ENCODE measurements at regions not wholly inside any gene's neighbourhood (a gene's known extent, or its start where the extent isn't known, plus 50 kb on each side); places are given as distances from the start of the nearest gene placed in this dataset.

DNA sequence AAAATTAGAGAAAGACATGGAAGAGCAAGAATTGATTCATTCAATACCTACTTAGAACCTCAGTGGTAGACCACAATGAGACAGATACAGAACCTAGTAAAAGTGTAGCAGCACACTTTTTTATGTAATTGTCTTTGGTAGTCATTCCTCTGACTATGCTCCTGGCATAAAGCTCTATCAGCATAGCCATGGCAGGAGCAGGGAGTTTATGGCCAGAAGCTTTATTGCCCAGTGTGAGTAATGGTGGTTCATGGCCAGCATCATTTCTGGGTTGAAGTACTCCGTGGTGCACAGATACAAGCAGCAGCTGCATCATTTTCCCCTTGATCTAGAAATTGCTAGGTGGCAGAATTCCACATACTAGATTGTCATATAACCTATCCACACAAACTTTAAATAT is 352.6 kb downstream of the TBC1D4 start:
- no peak for DNase-seq

DNA sequence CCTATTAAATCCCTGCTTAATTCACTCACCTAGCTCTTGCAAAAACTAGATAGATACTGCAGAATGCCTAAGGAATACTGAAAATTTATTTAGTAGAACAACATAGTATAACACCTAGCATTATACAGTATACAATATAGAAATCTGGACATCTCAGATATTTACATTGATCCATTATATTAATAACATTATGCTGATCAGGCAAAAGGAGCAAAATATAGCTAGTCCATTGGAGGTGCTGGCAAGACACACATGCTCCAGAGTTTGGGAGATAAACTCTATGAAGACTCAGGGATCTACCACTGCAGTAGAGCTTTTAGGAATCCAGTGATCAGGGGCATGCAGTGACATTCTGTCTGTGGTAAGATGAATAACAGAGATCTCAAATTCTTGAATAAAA is 357.6 kb downstream of the TBC1D4 start:
- no peak for DNase-seq

DNA sequence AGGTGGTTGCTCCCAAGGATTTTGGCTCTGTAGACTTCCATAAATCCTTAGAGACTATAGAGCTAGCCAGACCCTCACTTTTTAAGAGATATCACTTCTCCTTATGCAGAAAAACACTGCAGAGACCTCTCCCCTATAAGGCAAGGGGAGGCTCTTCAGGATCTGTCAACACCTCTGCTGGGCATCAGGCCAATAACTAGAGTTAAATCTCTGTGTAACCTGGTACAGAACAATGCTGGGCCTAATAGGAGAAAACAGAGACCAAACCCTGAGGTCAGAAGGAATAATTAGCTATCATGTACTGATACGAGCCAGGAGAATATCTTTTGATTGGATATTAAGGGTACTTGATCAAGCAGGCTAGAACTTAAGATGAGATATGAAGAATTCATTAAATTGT is 358.5 kb downstream of the TBC1D4 start:
- no peak for DNase-seq

DNA sequence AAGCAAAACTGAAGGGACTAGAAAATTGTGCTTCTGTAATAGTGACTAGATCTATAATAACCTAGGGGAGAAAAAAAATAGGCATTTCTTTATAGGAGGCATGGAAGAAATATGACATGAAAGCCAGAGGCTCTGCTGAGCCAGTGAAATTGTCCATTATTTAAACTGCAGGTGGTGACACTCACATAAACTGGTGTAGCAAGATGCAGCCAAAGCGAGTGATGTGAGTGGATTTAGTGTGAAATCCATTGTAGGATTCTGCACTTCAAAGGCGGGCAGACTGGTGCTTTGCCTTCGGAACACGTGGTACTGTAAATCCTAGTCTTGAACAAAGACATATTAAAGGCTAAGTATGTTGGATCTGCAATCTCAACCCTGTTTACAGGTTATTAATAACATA is 361.9 kb downstream of the TBC1D4 start:
- DNase-seq = no peak

DNA sequence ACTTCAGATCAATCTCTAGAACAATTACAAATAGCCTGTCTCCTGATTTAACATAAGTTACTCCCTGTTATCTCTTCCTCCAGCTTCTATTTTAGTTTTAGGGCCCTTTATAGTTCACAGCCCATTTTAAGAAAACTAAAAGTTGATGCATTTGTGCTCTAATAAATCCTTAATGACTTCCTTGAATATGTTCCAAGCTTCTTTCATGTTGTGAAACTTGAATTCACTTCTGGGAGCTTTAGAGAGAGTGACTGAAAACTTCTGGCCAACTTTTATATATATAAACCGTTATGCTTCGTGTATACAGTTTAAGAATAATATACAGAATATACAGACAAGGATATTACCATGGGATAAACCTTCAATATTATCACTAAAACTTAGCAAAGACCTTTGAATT is 366.8 kb downstream of the TBC1D4 start:
- no peak for DNase-seq

DNA sequence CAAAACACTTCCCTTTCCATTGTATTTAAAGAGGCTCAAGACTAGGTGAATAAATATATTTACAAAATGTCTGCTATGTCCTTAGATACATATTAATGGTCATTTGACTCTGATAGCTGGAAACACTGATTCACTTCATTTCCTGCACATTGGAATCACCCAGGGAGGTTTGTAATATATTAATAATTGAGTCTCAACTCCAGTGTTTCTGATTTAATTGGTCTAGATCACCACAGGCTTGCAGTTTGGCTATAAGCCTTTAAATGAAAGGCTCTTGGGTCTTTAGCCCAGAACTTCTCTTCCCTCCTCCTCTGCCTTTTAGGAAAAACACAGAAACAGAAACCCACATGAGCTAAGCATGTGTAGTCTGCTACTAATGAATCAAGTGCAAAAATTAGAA is 378.0 kb downstream of the TBC1D4 start:
- DNase-seq = no peak

DNA sequence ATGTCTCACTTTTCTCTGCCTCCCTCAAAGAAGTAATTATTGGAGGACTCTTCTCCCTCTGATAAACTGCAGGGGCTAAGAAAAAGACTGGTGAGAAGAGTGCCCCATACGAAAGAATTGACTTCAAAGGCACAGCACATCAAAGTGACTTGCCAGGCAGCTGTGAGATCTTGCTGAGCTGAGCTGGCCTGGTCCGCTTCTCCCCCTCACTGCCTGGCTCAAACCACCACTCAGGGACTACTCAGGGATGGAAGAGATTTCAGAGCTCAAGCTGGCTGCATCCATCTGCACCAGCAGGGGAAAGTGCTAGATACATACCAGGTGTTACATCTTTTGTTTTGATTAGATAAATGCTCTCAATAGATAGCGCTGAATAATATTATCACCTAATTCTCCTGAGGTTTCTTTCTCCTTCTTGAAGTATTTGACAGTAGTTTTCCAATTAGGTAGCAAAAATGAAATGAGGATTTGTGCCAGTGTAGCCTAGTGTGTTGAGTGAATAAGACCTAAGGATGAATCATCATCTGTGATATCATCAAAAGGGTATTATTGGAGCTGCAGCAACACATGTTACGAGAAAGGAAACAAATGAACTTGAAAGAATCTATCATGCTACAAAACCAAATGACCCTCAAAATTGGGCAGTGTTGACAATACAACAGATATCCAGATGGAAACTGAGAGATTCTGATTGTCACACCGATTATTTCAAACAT is 379.8 kb downstream of the TBC1D4 start:
- DNase-seq = no peak

DNA sequence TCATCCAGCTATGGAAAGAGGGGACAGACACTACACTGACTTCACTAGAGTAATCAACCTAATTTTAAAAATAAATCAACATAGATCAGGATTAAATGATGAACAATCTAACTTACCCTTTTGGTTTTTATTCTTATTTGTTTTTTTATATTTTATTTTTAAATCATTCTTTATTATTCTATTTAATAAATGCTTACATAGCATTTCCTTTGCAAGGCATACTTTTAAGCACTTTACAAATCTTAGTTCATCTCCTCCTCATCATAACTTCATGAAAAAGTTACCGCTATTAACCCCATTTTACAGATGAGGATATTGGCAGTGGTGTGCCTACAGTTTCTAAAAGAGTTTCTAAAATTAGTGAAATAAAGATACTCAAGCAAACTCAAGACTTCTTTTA is 380.6 kb downstream of the TBC1D4 start:
- DNase-seq = no peak

DNA sequence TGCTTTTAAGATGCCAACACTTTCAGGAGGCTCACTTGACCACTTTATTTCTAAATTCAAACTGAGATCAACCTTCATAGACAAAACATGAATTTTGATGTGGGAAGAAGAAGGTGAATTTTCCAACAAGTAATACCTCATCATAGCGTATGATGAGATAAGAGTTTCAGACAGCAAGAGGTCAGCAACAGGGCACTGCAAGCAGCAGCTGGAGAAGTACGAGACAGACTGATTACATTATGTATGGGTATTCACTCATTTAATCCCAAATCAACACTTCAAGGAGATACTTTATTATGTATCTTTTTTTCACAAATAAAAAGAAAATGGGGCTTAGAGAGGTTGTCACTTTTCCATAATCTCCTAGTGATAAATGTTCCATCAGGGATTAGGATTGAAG is 389.8 kb downstream of the TBC1D4 start:
- no peak for DNase-seq

DNA sequence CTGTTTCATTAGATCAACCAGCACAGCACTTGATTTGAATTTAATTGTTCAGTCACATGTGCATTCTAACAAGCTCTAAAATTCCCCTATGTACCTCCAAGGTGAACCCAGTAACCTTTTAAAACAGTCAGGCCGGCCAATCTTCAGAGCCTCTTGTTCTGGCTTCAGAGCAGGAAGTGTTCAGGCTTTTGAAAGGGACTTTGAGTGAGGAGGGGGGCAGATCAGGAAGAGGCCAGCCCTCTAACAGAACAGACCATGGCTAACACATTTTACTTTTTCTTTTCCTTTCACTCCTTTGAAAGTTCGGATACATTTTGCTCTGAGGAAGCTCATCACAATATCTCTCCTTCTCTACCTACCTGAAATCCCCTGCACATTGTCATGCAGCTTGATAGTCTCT is 390.3 kb downstream of the TBC1D4 start:
- DNase-seq = no peak

DNA sequence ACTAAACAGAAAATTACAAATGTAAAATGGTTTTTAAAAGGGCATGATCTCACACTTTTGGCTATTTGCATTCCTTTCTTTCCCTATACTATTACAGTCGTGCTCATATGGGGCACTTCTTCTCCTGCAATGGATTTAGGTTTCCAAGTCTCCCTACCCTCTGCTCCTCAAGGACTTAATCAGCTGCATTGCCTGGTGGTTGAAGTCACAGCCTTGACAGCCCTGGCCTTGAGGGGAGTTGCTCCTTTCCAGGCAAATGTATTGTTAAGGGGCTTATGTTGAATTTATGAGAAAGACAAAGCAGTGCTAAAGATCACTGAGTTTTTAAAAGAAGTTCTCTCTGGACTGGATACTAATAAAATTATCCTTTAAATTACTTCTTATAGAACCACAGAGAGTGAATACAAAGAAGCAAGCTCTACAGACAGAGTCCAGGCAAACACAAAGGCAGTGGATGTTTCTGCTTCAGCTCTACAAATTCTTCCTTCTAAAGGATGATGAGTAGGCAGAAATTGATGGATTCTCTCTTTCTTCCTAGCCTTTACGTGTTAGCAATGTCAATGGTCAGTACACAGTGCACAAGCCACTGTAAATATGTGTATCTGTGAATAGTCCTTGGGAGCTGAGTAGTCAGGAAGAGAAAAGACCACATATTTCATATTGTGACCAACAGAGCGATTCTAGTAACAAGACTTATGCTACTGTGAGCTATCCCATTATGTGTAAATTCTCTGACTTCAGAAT is 390.9 kb downstream of the TBC1D4 start:
- no peak for DNase-seq

DNA sequence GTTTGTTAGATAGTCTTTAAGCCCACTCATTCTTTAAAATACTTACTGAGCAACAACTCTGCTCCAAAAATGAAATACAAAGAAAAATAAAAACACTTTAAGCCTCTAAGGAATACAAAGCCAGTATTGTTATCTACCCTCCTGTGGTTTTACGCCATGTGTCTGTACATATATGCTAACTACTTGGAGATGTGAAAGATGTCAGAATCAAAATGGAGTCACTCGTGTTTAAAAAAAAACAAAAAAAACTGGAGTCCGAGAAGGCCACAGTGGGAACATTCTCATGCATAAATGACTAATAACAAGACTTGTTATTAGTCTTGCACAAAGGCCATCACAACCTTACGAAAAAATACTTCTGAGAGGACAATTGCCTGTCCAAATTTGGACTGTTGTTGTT is 393.1 kb downstream of the TBC1D4 start:
- no peak for DNase-seq

DNA sequence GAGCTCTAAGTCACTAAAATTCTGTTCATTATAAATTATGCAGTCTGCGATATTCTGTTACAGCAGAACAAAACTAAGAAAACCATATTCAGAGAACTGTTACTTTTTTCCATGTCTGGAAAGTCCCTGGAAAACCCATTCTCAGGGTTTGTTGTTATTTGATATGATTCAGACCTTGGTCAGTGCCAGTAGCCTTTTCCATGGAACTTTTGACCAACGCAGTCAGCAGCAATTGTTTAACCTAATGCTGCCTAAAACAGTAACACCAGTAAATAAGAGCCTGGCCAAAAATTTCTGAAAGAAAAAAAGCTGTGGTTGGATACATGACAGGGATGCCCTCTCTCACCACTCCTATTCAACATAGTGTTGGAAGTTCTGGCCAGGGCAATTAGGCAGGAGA is 402.7 kb downstream of the TBC1D4 start:
- DNase-seq = no peak

DNA sequence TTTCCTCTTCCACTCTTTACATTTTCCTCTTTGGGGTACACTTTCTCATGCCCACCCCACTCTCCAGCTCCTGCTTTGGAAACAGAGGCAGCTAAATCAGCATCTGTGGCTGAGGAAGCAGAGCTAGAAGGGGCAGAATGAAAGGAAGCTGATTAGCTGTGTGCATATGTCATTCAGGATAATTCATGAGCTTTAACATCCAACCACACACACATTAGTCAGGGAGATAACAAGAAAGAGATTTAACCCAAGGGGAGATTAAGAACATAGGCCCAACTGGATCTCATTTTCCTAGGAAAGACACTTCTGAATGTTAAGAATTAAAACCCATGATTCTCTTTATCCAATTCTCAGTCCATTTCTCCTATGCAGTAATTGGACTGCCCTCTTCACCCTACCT is 405.5 kb downstream of the TBC1D4 start:
- no peak for DNase-seq

DNA sequence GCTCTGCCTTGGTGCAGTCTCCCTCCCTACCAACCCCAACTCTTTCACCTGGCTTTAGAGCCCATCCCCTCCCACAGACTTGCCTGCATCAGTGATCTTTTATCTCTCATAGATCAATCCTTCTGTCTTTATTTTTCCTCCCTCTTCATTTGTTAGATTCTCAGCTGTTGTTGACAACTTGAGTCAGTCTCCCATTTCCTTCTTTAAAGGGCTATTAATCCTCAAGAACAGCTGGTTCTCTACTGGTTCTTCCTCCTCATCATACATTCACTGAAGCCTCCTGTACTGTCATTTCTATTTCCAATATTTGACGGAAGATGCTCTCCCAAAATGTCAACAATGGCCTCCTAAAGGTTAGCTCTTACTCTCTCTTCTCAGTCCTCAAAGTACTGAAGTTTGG is 408.2 kb downstream of the TBC1D4 start:
- no peak for DNase-seq

DNA sequence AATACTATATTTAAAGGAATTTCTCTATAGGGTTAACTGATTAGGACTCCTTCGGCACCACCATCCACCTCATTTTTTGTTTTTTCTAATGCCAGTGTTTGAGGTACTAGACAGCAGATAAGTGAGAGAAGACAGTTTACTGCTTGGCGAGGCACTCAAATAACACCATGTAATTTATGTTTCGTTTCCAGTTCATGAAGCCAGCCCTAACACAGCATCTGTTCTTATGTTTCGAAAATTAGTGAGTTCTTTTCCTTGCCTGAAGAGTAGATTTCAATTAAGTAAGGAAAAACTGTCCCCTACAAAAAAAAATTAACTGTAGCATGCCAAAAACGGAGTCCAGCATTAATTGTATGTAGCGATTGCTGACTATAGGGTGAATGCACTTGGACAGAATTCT is 409.1 kb downstream of the TBC1D4 start:
- DNase-seq = no peak

DNA sequence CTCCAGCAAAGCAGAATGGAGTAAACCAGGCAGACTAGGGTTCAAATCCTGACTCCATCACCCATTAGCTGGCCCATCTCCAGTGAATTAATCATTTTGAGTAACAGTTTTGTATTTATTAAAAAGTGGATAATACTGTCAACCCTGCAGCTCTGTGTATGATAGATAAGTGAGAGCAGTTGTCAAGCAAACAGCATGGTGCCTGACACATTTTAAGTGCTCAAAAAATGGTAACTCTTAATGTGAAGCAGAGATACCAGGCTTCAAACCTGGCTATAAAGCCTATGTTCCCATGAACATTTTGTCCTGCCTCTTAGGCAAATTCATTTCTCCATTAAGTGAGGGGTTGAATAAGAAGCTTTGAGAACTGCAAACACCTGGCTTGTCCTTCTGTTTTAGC is 409.6 kb downstream of the TBC1D4 start:
- no peak for DNase-seq

DNA sequence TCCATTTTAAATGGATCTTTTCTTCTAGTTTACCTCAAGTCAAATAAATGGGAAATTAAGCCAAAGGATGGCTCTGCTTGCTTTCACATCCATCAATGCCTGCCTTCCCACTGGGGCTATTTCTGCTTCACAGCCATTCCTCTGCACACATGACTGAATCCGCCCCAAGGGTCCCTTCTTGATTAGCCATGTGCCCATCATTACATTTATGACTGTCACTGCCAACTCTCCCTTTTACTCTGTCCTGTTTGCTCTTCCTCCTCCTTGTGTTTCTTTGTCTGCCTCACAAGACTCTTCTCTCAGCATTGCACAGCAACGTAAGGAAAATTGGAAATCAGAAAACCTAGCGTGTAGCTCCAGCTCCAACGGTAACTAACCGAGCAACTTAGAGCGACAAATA is 410.2 kb downstream of the TBC1D4 start:
- DNase-seq = no peak

DNA sequence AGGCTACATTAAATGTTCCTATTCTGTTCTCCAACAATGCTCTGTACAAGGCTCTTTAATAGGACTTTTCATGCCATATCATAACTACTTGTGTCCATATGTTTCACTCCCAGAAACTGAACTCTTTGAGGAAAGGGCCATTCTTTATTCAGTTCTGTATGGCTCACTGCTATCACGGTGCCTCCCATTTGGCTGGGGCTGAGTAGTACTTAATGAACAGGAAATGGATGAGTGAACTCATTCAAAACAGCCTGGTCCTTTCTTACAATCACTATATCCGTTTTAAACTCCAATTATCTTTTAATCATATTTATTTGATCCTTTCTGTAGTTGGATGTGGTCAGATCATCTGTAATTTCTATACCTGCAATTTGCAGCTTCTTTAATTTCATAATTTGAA is 410.6 kb downstream of the TBC1D4 start:
- no peak for DNase-seq

DNA sequence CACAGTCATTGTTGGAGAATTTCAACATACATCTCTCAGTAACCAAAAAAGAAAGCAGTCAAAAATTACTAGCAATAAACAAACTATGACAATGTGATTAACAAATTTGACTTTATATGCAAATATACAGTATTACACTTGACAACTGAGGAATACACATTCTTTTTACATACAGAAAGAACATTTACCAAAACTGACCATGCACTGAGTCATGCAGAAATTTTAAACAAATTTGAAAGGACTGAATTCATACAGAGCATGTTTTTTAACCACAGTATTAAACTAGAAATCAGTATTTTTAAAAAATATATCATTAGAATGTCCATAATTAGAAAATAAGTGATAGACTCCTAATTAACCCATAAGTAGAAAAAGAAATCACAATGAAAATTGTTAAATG is 420.1 kb downstream of the TBC1D4 start:
- no peak for DNase-seq

DNA sequence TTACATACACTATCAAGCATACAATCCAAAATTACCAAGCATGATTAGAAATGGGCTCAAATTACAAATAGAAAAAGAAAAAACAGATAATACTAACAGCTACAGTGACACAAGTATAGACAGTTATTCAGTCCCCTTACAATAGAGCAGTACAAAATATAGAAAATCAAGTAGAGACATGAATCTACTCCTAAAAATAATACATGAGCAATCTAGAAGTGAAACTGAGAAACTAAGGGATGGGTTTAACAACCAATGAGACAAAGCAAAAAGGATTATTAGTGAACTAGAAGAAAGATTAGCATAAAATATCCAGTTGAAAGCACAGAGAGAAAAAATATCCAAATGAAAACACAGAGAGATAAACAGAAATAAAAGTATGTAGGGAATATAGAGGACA is 426.7 kb downstream of the TBC1D4 start:
- no peak for DNase-seq

DNA sequence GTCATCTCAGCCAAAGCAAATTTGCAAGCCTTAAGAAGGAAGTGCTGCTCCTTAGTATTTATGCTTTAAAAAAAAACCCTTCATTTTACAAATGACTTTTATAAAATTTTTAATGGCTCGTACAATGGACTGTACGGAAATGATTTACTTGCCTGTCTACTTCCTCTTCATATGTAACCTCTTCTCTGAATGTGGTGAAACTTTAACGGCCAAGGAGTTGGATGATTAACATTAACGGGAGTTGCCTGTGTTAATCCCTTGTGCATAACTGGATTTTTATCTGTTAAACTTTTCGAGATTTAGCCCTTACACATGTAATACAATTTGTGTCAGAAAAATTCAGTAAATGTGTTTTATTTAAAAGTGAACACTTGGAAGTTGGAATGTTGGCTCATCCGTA is 429.4 kb downstream of the TBC1D4 start:
- DNase-seq = no peak

DNA sequence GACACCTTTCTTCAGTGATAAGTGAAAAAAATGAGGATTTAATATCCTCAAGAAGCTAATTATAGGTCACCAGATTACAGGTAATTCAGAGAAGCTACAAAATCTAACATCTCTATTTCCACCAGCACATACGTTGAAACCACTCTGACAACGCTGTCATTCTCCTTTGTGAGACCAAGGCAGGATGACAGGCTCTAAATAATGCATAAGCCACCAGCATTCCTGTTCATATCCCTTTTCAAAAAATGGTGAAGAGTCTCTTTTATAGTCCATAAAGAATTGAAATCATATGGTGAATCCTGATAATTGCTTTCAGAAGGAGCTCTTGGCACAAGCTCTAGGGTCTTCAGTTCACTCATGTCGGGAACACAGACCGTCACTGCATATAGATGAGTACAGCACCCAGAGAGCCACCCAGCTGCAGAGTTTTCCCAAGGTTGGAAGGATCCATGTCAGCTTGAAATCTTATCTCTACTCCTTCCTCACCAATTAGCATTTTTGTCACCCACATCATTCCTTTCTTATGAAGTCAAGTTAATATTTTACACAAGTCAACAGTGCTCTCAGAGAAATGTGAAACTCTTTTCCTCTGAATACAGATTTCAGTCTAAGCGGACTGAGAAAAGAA is 431.4 kb downstream of the TBC1D4 start:
- no peak for DNase-seq

DNA sequence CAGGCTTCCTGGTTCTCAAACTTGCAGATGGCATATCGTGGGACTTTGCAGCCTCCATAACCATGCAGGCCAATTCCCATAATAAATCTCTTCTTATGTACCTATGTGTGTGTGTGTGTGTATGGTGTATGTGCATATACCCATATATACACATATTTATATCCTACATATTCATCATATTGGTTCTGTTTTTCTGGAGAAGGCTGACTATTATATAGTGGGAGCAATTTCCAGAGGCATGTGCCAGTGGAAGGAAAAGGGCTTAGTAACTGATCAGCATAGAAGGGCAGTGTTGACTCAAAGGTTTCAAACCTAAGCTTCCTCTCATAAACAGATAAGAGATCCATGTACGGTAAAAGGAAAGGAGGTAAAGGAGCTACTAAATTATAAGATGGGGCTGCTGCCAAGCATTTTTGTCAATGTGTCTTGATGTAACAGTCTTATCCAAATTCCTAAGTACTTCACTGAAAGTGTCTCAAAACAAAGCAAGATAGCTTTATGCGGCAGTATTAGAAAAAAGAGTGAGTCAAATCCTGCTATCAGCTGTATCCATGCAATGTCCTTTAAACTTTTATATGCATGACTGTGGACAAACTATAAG is 432.1 kb downstream of the TBC1D4 start:
- no peak for DNase-seq
